Fibroblast of upper back skin (primary cell): ENCODE measurements at regions not wholly inside any gene's neighbourhood (a gene's known extent, or its start where the extent isn't known, plus 50 kb on each side); places are given as distances from the start of the nearest gene placed in this dataset.

ENCODE experiments used
- DNase-seq: peaks from one replicate; pipeline ENCODE4 v3.0.0-alpha.2; 2013

- DNase-seq, result no peak
Observed at GRCh38 chr7:53539558-53539957, 504.1 kb downstream of the POM121L12 start.

- DNase-seq, result no peak
Observed at GRCh38 chr7:53541475-53541874, 506.0 kb downstream of the POM121L12 start.

DNA sequence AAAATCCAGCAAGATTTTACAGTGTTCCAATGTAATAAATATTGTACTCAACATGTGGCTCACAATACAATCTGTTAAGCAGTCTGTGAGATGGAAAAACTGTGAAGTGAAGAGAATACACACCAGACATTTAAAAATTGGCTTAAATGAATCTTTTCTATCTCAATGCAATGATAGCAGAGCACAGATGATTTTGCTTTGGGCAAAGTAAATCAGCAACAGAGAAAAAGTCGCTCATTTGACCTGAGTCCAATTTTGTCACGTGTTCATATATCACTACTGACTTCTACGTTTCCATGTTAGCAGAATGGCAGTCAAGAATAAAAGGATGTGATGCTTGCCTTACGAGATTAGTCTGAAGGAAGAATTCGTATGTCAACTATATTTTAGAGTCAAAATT lies 506.7 kb downstream of the POM121L12 start:
- no peak for DNase-seq
